WERI-Rb-1 (cell line): ENCODE measurements at regions not wholly inside any gene's neighbourhood (a gene's known extent, or its start where the extent isn't known, plus 50 kb on each side); places are given as distances from the start of the nearest gene placed in this dataset.
"Not testable (repeated sequence)": the region's sequence is repeated elsewhere in the genome, so short reads cannot be mapped to it uniquely, and the experiment has no call there.

Experiments
- DNase-seq: peaks from one replicate; pipeline ENCODE4 v3.0.0-alpha.2; 2020
- H3K27ac ChIP-seq: fragments of 250-450 bp; sonication (Bioruptor Pico); 2 replicates; pipeline ENCODE4 v1.5.1; 2020; ENCODE audit warnings: mild to moderate bottlenecking, moderate library complexity
- H3K27me3 ChIP-seq: fragments of 250-450 bp; sonication (Bioruptor Pico); 2 replicates; pipeline ENCODE4 v1.5.1; 2021; ENCODE audit warnings: mild to moderate bottlenecking, low read depth, moderate library complexity; ENCODE audit not compliant: insufficient read depth, severe bottlenecking
- H3K36me3 ChIP-seq: fragments of 250-450 bp; sonication (Bioruptor Pico); 2 replicates; pipeline ENCODE4 v1.5.1; 2020; ENCODE audit warnings: mild to moderate bottlenecking, moderate library complexity
- H3K4me3 ChIP-seq: 2 replicates; pipeline ENCODE4 v1.5.1; 2011; ENCODE audit warnings: low read depth, mild to moderate bottlenecking, control low read depth, low read length
- H3K9me3 ChIP-seq: fragments of 250-450 bp; sonication (Bioruptor Pico); 2 replicates; pipeline ENCODE4 v1.5.1; 2021; ENCODE audit warnings: mild to moderate bottlenecking, moderate library complexity; ENCODE audit not compliant: severe bottlenecking
- TF ChIP-seq, protein P1 (sequence below): IDR thresholded peaks from 2 replicates; pipeline ENCODE4 v1.5.1; 2011; ENCODE audit warnings: low read depth, mild to moderate bottlenecking, control low read depth, inconsistent platforms, low read length

DNA sequence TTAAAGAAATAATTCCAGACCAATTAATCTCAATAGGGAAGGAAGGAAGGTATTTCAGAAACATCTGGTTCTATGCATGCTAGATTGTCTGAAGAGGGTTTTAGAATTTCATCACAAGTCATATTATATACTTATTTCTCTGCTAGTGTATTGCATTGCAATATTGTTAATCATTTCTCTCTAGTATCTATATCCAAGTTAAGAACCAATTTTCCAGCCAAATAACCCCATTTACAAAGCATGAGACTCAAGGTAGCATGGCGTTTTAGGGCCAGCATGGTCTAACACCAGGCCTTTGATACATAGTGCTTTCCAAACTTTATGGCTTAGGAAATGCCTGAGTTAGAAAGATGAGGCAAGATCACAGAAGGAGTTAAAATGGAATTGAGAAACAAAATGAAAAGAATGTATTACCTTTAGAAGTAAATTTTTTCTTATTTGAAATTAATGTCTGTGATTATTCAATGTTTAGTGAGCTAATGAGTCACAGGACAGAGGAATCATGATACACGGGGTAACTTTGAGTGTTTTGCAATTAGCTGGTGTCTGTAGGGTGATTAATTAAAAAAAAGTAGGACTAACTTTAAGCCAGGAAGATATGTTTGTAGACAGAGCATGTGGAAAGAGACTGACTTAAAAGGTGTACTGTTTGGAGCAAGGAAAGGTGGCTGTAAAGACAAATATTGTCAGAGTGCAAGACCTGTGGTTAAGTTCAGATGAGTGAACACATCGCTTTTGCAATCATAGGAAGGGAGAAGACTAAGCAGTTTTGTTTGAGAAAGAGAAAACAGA, 1006.2 kb upstream of the CITED2 start:
- peaks cover 6% of the 10 kb centered on the region for H3K9me3 ChIP-seq
- no peaks in the 10 kb centered on the region for H3K36me3 ChIP-seq
- no peak overlapping the region for H3K27ac ChIP-seq
- TF ChIP-seq, protein P1, sequence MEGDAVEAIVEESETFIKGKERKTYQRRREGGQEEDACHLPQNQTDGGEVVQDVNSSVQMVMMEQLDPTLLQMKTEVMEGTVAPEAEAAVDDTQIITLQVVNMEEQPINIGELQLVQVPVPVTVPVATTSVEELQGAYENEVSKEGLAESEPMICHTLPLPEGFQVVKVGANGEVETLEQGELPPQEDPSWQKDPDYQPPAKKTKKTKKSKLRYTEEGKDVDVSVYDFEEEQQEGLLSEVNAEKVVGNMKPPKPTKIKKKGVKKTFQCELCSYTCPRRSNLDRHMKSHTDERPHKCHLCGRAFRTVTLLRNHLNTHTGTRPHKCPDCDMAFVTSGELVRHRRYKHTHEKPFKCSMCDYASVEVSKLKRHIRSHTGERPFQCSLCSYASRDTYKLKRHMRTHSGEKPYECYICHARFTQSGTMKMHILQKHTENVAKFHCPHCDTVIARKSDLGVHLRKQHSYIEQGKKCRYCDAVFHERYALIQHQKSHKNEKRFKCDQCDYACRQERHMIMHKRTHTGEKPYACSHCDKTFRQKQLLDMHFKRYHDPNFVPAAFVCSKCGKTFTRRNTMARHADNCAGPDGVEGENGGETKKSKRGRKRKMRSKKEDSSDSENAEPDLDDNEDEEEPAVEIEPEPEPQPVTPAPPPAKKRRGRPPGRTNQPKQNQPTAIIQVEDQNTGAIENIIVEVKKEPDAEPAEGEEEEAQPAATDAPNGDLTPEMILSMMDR = no peak
- no peak overlapping the region for H3K4me3 ChIP-seq
- no peaks in the 10 kb centered on the region for H3K27me3 ChIP-seq
- no peak for DNase-seq

DNA sequence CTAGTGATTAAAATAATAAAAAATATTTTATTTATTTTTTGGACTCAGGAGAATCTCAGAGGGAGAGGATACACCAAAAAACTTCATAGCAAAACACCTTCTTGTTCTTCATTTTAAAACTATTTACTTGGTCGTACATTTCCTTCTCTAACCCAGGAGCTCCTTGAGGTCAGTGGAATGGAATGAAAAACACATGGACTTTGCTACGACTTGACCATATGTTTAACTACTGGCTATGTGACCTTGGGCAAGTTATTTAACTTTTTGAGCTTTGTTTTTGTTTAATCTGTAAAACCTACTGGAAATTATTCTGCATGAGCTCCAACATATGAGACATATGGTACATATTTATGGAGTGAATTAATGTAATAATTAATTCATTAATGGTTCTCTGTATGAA, 1005.5 kb upstream of the CITED2 start:
- no peaks in the 10 kb centered on the region for H3K36me3 ChIP-seq
- TF ChIP-seq, protein P1 = no peak
- H3K27ac ChIP-seq = no peak overlapping the region
- H3K4me3 ChIP-seq = no peak overlapping the region
- no peak for DNase-seq
- peaks cover under 1% of the 10 kb centered on the region for H3K9me3 ChIP-seq
- H3K27me3 ChIP-seq = no peaks in the 10 kb centered on the region

DNA sequence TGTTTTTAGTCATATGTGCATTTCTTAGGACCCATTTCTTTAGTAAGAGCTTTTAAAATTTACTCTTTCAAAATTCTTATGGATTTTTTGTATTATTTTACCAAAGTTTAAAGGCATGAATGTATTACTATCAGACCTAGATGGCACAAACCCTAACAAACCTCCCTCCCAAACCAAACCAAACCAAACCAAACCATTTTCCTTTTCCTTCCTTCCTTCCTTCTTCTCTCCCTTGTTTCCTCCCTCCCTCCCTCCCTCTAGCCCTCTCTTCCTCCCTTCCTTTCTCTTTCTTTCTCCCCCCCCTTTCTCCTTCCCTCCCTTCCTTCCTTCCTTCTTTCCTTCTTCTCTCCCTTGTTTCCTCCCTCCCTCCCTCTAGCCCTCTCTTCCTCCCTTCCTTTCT, 1001.8 kb upstream of the CITED2 start:
- no peak for DNase-seq
- TF ChIP-seq, protein P1 = no peak
- H3K27ac ChIP-seq = no peak overlapping the region
- H3K27me3 ChIP-seq = no peaks in the 10 kb centered on the region
- no peak overlapping the region for H3K4me3 ChIP-seq
- no peaks in the 10 kb centered on the region for H3K36me3 ChIP-seq
- no peaks in the 10 kb centered on the region for H3K9me3 ChIP-seq

DNA sequence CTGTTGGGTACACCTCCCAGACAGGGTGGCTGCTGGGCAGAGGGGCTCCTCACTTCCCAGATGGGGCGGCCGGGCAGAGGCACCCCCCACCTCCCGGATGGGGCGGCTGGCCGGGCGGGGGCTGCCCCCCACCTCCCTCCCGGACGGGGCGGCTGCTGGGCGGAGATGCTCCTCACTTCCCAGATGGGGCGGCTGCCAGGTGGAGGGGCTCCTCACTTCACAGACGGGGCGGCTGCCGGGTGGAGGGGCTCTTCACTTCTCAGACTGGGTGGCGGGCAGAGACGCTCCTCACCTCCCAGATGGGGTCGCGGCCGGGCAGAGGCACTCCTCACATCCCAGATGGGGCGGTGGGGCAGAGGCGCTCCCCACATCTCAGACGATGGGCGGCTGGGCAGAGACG, 999.3 kb upstream of the CITED2 start:
- not testable (repeated sequence) for H3K36me3 ChIP-seq, H3K4me3 ChIP-seq, DNase-seq, H3K9me3 ChIP-seq, H3K27me3 ChIP-seq, H3K27ac ChIP-seq

DNA sequence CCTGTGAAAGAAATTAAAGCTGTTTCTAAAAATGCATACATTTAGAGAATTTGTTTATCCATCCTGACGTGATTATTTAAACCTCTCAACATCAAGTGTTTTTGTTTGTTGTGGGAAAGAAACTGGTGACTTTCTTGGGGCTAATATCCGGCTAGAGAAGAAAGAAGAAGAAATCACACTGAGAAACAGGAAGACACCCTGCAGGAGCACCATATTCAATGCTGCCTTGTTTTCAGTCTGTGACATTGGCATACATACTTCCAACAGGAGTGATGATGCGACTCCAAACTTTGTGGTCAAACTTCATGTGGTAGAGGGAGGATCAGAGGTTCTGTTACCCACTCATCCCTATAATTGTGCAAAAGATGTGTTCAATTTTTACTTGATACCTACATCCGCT, 997.6 kb upstream of the CITED2 start:
- Histone ChIP-seq H3K4me3 (no peak overlapping the region), H3K27ac (no peak overlapping the region), H3K27me3 (no peaks in the 10 kb centered on the region), H3K36me3 (no peaks in the 10 kb centered on the region), H3K9me3 (no peaks in the 10 kb centered on the region)
- TF ChIP-seq, protein P1 = no peak
- DNase-seq = no peak

DNA sequence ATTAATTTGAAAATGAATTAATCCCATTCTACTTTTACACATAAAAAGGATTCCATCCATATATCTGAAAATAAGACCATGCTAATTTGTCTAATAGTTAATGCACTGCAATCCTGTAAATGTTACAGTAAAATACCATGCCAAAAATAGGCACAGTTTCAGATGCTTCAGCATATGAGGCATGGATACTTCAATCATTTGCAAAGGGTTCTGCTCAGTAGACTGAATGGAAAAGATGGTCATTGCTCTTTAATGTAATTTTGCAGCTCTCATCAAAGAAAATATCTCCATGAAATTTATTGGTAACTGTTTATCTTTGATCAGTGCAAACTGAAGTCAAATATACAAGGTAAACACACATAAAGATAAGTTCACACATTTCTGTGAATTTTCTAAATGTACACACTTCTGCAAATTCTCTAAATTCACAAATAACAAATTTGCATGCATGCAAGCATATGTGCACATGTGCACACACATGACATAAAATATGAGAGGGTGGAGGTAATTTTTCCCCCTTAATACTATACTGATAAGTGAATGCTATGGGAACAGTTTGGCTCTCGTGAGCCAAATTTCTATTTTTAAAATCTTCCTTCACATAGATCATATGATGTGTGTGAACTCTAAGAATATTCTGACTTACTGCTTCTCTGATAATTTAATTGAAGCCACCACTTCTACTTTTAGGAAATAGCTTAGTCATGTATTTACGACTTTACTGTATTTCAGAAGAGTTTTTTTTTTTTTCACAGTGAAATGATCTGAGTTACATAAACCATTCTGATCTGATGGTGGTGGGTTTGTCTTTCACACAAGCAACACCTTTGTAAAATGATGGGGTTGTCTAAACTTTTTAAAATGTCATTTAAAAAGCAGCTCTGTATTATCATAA, 996.8 kb upstream of the CITED2 start:
- Histone ChIP-seq H3K9me3 (no peaks in the 10 kb centered on the region), H3K27ac (no peak overlapping the region), H3K27me3 (no peaks in the 10 kb centered on the region), H3K36me3 (no peaks in the 10 kb centered on the region), H3K4me3 (no peak overlapping the region)
- TF ChIP-seq, protein P1 = no peak
- no peak for DNase-seq
